Endothelial cell of umbilical vein (primary cell): ENCODE measurements at regions not wholly inside any gene's neighbourhood (a gene's known extent, or its start where the extent isn't known, plus 50 kb on each side); places are given as distances from the start of the nearest gene placed in this dataset.

Experiments
- BruUV-seq: library from RNA; stranded (reverse); fragments of 400-500 nt; replicated peaks from 2 replicates; lab custom pipeline; 2021; lab: Mats Ljungman, UMichigan
- CTCF ChIA-PET: fragments of 300-600, 350-600 bp; sonication (Branson Sonifier 250); formaldehyde crosslinking; loops from one replicate; lab custom pipeline; 2021; ENCODE audit warnings: antibody characterized with exemption, inconsistent platforms; lab: Charles Lee
- POLR2A ChIA-PET: fragments of 300-600, 350-600 bp; sonication (Branson Sonifier 250); formaldehyde crosslinking; loops from one replicate; lab custom pipeline; 2021; ENCODE audit warnings: antibody characterized with exemption, inconsistent platforms; lab: Charles Lee
- DNase-seq: peaks from one replicate; pipeline ENCODE4 v3.0.0-alpha.2; 2011; ENCODE audit warnings: low read depth, low spot score
- FAIRE-seq: peaks from 2 replicates; lab custom pipeline; 2011; peaks lifted over from hg19 to GRCh38; lab: Jason Lieb, UNC
- H2AFZ ChIP-seq: 2 replicates; pipeline ENCODE4 v1.6.0; 2012; ENCODE audit warnings: low read depth, low read length, control low read depth, inconsistent platforms
- H3K27ac ChIP-seq: 2 replicates; pipeline ENCODE4 v1.5.1; 2011; ENCODE audit warnings: low read depth, mild to moderate bottlenecking, control low read depth, low read length, moderate library complexity; ENCODE audit not compliant: insufficient read depth
- H3K27me3 ChIP-seq, 2 experiments: 2 replicates each; pipeline versions ENCODE4 v1.6.0 to v1.6.1; 2011; ENCODE audit warnings: low read length in 2 of 2, mixed read lengths in 1 of 2; ENCODE audit not compliant: control insufficient read depth in 2 of 2, insufficient read depth in 2 of 2
- H3K36me3 ChIP-seq, 2 experiments: 2 replicates in 1 of 2; 3 replicates in 1 of 2; pipeline ENCODE4 v1.5.1; 2011; ENCODE audit warnings: low read length in 2 of 2, mild to moderate bottlenecking in 1 of 2, moderate library complexity in 1 of 2; ENCODE audit not compliant: control insufficient read depth in 2 of 2, insufficient read depth in 2 of 2; ENCODE audit errors: extremely low read depth in 1 of 2
- H3K4me1 ChIP-seq: 3 replicates; pipeline ENCODE4 v1.5.1; 2011; ENCODE audit warnings: mild to moderate bottlenecking, low read length; ENCODE audit not compliant: control insufficient read depth, insufficient read depth; ENCODE audit errors: extremely low read depth
- H3K4me2 ChIP-seq: 2 replicates; pipeline ENCODE4 v1.6.1; 2011; ENCODE audit warnings: low read length, control low read depth, mixed read lengths; ENCODE audit not compliant: insufficient read depth
- H3K4me3 ChIP-seq, 3 experiments: fragments of 200-600 bp in 1 of 3; sonication (generic), shearing (Covaris generic) in 1 of 3; replicated peaks in 1 of 3; 2 replicates each; pipeline ENCODE4 v1.5.1; 2011 to 2016; ENCODE audit warnings: control low read depth in 3 of 3, low read length in 3 of 3, mild to moderate bottlenecking in 2 of 3, inconsistent platforms in 1 of 3, low read depth in 1 of 3, moderate library complexity in 1 of 3; ENCODE audit not compliant: insufficient read depth in 1 of 3
- H3K79me2 ChIP-seq: 2 replicates; pipeline ENCODE4 v1.6.0; 2012; ENCODE audit warnings: low read length, inconsistent platforms; ENCODE audit not compliant: control insufficient read depth, insufficient read depth
- H3K9ac ChIP-seq: replicated peaks from 2 replicates; pipeline ENCODE3; 2011; ENCODE audit warnings: low read length, control low read depth; ENCODE audit not compliant: insufficient read depth; ENCODE audit errors: extremely low read depth
- H3K9me1 ChIP-seq: replicated peaks from 3 replicates; pipeline ENCODE4 v1.6.0; 2011; ENCODE audit warnings: mild to moderate bottlenecking, low read length; ENCODE audit not compliant: control insufficient read depth, insufficient read depth; ENCODE audit errors: extremely low read depth
- H3K9me3 ChIP-seq: replicated peaks from 2 replicates; pipeline ENCODE4 v1.5.1; 2012; ENCODE audit warnings: low read length, inconsistent platforms; ENCODE audit not compliant: control insufficient read depth, insufficient read depth
- H4K20me1 ChIP-seq: replicated peaks from 2 replicates; pipeline ENCODE3; 2011; ENCODE audit warnings: mild to moderate bottlenecking, low read length; ENCODE audit not compliant: control insufficient read depth, insufficient read depth; ENCODE audit errors: extremely low read depth
- CTCF ChIP-seq, 2 donors: IDR thresholded peaks; 1 replicate in 1 of 2; 2 replicates in 1 of 2; pipeline ENCODE4 v1.5.1; 2011; ENCODE audit warnings: low read length in 2 of 2, mild to moderate bottlenecking in 2 of 2, moderate library complexity in 2 of 2, control low read depth in 1 of 2, inconsistent platforms in 1 of 2, low read depth in 1 of 2; ENCODE audit not compliant: insufficient read depth in 1 of 2; ENCODE audit errors: extremely low read depth in 1 of 2
- EZH2 ChIP-seq: IDR thresholded peaks from 2 replicates; pipeline ENCODE4 v1.6.1; 2012; ENCODE audit warnings: borderline replicate concordance, low read depth, mild to moderate bottlenecking, moderate library complexity, low read length, inconsistent platforms; ENCODE audit not compliant: severe bottlenecking
- FOS ChIP-seq: IDR thresholded peaks from 2 replicates; pipeline ENCODE4 v1.6.1; 2011; ENCODE audit warnings: mild to moderate bottlenecking, low read length, moderate library complexity, borderline replicate concordance; ENCODE audit not compliant: insufficient read depth
- GATA2 ChIP-seq: IDR thresholded peaks from 2 replicates; pipeline ENCODE4 v1.7.0; 2011; ENCODE audit warnings: low read depth, mild to moderate bottlenecking, moderate library complexity, mixed read lengths, low read length; ENCODE audit not compliant: insufficient read length, insufficient read depth
- JUN ChIP-seq: IDR thresholded peaks from 2 replicates; pipeline ENCODE4 v1.6.1; 2011; ENCODE audit warnings: borderline replicate concordance, low read depth; ENCODE audit not compliant: insufficient read length, insufficient read depth
- MAX ChIP-seq: IDR thresholded peaks from 2 replicates; pipeline ENCODE4 v1.6.1; 2011; ENCODE audit not compliant: insufficient read depth, insufficient read length
- MYC ChIP-seq: IDR thresholded peaks from one replicate; pipeline ENCODE4 v1.6.1; 2011; ENCODE audit warnings: mild to moderate bottlenecking, low read depth, low read length
- POLR2A ChIP-seq: IDR thresholded peaks from 2 replicates; pipeline ENCODE4 v1.6.1; 2012; ENCODE audit warnings: low read depth, mild to moderate bottlenecking, control low read depth, low read length
- POLR2AphosphoS5 ChIP-seq: IDR thresholded peaks from 2 replicates; pipeline ENCODE4 v1.6.1; 2012; ENCODE audit warnings: low read depth, mild to moderate bottlenecking, control low read depth, low read length, moderate library complexity; ENCODE audit not compliant: insufficient read depth
- dilution Hi-C: fragments of 300-500 bp; cut with MboI; formaldehyde crosslinking; loops from one replicate; pipeline ENCODE4 v1.15.0; 2019; ENCODE audit warnings: low sequenced_read_pairs; ENCODE audit not compliant: extremely low pct_ligation_motif_present
- intact Hi-C: fragments of 100-400 bp; cut with micrococcal nuclease; formaldehyde crosslinking; loops from one replicate; pipeline ENCODE4 v1.10.0; 2022

GRCh38 chr14:27184427-27184826, 586.6 kb upstream of the NOVA1 start:
- DNase-seq: peak; percentile 7
- no peaks in the 10 kb centered on the region for H4K20me1 ChIP-seq
- H3K4me3 ChIP-seq: no peak overlapping the region
- H2AFZ ChIP-seq: no peak overlapping the region
- intact Hi-C loops: no loop called here
- no peaks in the 10 kb centered on the region for H3K79me2 ChIP-seq
- no peaks in the 10 kb centered on the region for H3K9me3 ChIP-seq
- ChIA-PET CTCF (no interaction called here), POLR2A (no interaction called here)
- H3K27me3 ChIP-seq: no peaks in the 10 kb centered on the region
- no peak overlapping the region for H3K27ac ChIP-seq
- H3K9ac ChIP-seq: no peak overlapping the region
- no peak overlapping the region for H3K4me2 ChIP-seq
- dilution Hi-C loops: no loop called here
- no peaks in the 10 kb centered on the region for H3K4me1 ChIP-seq
- no peak for TF ChIP-seq JUN
- no peak for TF ChIP-seq GATA2
- no peak for TF ChIP-seq MYC
- no peak for TF ChIP-seq CTCF (IDR thresholded peaks at IDR 0.05; ENCODE audit: extremely low read depth in 1 of 2, insufficient read depth in 1 of 2, low read depth in 1 of 2, low read length in 2 of 2)
- no peak for TF ChIP-seq POLR2AphosphoS5
- no peak for TF ChIP-seq FOS
- no peak for TF ChIP-seq MAX
- TF ChIP-seq POLR2A: no peak
- no peak for TF ChIP-seq EZH2
- no TSS peak for BruUV-seq
- H3K9me1 ChIP-seq: no peaks in the 10 kb centered on the region
- H3K36me3 ChIP-seq: no peaks in the 10 kb centered on the region
- FAIRE-seq: no peak
